MCF 10A (cell line): ENCODE measurements at regions not wholly inside any gene's neighbourhood (a gene's known extent, or its start where the extent isn't known, plus 50 kb on each side); places are given as distances from the start of the nearest gene placed in this dataset.

ENCODE experiments used
- BruUV-seq: library from RNA; stranded (reverse); fragments of 400-500 nt; replicated peaks from 2 replicates; lab custom pipeline; 2021; lab: Mats Ljungman, UMichigan
- CTCF ChIA-PET: fragments of 300-600 bp; sonication (Branson Sonifier 250); formaldehyde crosslinking; extraction: SDS; loops from one replicate; lab custom pipeline; 2021; ENCODE audit warnings: antibody characterized with exemption, inconsistent platforms; lab: Yijun Ruan, JAX
- POLR2A ChIA-PET: fragments of 300-600, 350-650 bp; sonication (Branson Sonifier 250); formaldehyde crosslinking; extraction: SDS; loops from one replicate; lab custom pipeline; 2020; ENCODE audit warnings: antibody characterized with exemption, inconsistent platforms; lab: Yijun Ruan, JAX
- DNase-seq: peaks from one replicate; pipeline ENCODE4 v3.0.0-alpha.2; 2018; ENCODE audit not compliant: unreplicated experiment
- H3K27ac Mint-ChIP-seq: one replicate; pipeline ENCODE4 v1.8.0; 2022; ENCODE audit warnings: mild to moderate bottlenecking, low read depth, mixed read lengths; ENCODE audit not compliant: unreplicated experiment
- H3K27me3 Mint-ChIP-seq: one replicate; pipeline ENCODE4 v1.8.0; 2022; ENCODE audit warnings: mixed read lengths; ENCODE audit not compliant: insufficient read depth, unreplicated experiment
- H3K36me3 Mint-ChIP-seq: one replicate; pipeline ENCODE4 v1.8.0; 2022; ENCODE audit warnings: mild to moderate bottlenecking, moderate library complexity, mixed read lengths; ENCODE audit not compliant: insufficient read depth, unreplicated experiment
- H3K4me1 Mint-ChIP-seq: one replicate; pipeline ENCODE4 v1.8.0; 2022; ENCODE audit warnings: mixed read lengths; ENCODE audit not compliant: insufficient read depth, unreplicated experiment
- H3K4me3 Mint-ChIP-seq: one replicate; pipeline ENCODE4 v1.8.0; 2022; ENCODE audit warnings: mild to moderate bottlenecking, moderate library complexity, mixed read lengths; ENCODE audit not compliant: unreplicated experiment
- H3K9me3 Mint-ChIP-seq: one replicate; pipeline ENCODE4 v1.8.0; 2022; ENCODE audit warnings: mixed read lengths; ENCODE audit not compliant: unreplicated experiment
- intact Hi-C: fragments of 100-400 bp; cut with micrococcal nuclease; formaldehyde crosslinking; loops from 2 replicates; pipeline ENCODE4 v1.14.1; 2022
- TF ChIP-seq, protein P1 (sequence below): fragments of 200-600 bp; IDR thresholded peaks from one replicate; pipeline ENCODE4 v1.8.0; 2022; ENCODE audit warnings: antibody characterized with exemption, mild to moderate bottlenecking; ENCODE audit not compliant: unreplicated experiment

DNA sequence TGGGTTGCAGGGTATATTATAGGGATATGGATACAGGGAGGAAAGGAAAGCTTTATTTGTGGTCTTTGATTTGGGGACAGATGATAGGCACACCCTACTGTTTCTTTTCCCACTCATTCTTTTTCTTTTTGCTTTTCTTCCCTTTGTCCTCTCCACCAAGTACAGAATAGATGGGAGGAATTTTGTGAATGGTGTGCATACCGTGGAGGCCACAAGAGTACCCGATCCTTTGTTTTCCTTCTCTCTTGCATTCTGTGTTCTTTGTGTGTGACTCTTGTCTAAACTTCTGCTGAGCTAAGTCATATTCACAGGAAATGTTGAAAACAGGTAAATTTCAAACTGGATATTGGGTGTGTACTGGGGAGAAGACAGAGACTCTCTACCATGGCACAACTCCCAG lies 321.4 kb upstream of the SLC8A1 start:
- Mint-ChIP-seq H3K9me3 (no peaks in the 10 kb centered on the region), H3K4me3 (no peak overlapping the region), H3K36me3 (no peaks in the 10 kb centered on the region), H3K4me1 (no peaks in the 10 kb centered on the region), H3K27ac (no peak overlapping the region), H3K27me3 (no peaks in the 10 kb centered on the region)
- TF ChIP-seq, protein P1, sequence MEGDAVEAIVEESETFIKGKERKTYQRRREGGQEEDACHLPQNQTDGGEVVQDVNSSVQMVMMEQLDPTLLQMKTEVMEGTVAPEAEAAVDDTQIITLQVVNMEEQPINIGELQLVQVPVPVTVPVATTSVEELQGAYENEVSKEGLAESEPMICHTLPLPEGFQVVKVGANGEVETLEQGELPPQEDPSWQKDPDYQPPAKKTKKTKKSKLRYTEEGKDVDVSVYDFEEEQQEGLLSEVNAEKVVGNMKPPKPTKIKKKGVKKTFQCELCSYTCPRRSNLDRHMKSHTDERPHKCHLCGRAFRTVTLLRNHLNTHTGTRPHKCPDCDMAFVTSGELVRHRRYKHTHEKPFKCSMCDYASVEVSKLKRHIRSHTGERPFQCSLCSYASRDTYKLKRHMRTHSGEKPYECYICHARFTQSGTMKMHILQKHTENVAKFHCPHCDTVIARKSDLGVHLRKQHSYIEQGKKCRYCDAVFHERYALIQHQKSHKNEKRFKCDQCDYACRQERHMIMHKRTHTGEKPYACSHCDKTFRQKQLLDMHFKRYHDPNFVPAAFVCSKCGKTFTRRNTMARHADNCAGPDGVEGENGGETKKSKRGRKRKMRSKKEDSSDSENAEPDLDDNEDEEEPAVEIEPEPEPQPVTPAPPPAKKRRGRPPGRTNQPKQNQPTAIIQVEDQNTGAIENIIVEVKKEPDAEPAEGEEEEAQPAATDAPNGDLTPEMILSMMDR: no peak
- DNase-seq: no peak
- BruUV-seq: no TSS peak
- ChIA-PET CTCF (interaction anchor here (0.7 kb wide), 2 partner anchors 17 to 27 kb away, joined by 3 to 4 read pairs; no protein-coding TSS in a partner anchor), POLR2A (no interaction called here)
- intact Hi-C loops: no loop called here

DNA sequence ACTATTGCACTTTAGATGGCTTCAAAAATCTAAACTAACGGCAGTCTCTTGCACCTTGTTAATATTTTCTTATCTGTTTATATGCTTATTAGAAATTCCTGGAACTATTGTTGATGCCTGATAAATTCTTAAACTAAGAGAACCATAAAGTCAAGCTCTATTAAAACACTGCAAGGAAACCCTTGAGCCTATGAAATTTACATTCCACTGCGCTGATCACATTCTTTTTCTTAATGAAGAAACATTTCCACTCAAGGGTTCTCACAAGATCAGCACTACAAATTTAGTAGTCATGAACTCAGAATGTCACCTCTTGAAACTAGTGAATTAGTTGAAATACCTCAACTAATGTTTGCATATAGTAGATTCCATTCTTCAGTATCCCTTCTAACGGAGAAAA lies 331.8 kb upstream of the SLC8A1 start:
- no peaks in the 10 kb centered on the region for H3K36me3 Mint-ChIP-seq
- BruUV-seq: no TSS peak
- no peak overlapping the region for H3K27ac Mint-ChIP-seq
- DNase-seq: no peak
- H3K4me3 Mint-ChIP-seq: no peak overlapping the region
- intact Hi-C loops: no loop called here
- POLR2A ChIA-PET: no interaction called here
- no peaks in the 10 kb centered on the region for H3K9me3 Mint-ChIP-seq
- TF ChIP-seq, protein P1: no peak
- H3K27me3 Mint-ChIP-seq: no peaks in the 10 kb centered on the region
- CTCF ChIA-PET: no interaction called here
- H3K4me1 Mint-ChIP-seq: no peaks in the 10 kb centered on the region

DNA sequence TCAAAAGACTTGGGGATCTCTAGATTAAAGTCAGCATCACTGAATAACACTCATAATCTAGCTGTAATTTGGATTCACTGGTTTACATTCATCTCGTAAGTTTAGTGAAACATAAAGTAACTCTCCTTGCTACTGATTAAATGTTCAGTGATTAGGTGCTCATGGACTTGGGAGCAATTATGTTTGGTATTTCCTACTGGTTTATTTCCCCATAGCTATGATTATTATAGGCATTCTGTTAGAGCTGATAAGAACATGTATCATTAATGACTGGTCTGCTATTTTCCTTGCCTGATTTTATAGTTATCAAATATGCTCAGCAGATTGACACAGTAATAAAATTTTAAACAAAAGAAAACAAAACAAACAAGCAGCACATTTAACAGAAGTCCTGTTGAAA lies 334.7 kb upstream of the SLC8A1 start:
- no peak overlapping the region for H3K27ac Mint-ChIP-seq
- intact Hi-C loops: no loop called here
- no peaks in the 10 kb centered on the region for H3K36me3 Mint-ChIP-seq
- CTCF ChIA-PET: no interaction called here
- no peak overlapping the region for H3K4me3 Mint-ChIP-seq
- no TSS peak for BruUV-seq
- no peak for DNase-seq
- H3K9me3 Mint-ChIP-seq: no peaks in the 10 kb centered on the region
- H3K27me3 Mint-ChIP-seq: no peaks in the 10 kb centered on the region
- POLR2A ChIA-PET: interaction anchor here (1.0 kb wide), 1 partner anchor 9 kb away, joined by 4 read pairs; no protein-coding TSS in a partner anchor
- TF ChIP-seq, protein P1: no peak
- H3K4me1 Mint-ChIP-seq: no peaks in the 10 kb centered on the region

DNA sequence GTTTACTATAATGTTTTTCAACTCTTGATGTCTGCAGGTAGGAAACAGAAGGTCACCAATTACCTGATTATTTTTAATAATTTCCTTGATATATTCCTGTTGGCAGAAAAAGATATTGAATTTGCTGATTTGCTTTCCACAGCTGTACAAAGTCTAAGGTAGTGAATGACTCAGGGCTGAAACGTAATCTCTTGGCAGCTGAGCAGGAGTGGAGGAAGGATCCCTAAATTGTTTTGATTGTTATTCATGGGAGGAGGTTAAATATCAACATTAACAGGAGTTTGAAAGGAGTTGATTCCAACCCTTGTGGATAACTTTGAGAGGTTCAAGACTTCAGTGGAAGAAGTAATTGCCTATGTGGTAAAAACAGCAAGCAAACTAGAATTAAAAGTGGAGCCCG lies 345.2 kb upstream of the SLC8A1 start:
- POLR2A ChIA-PET: no interaction called here
- BruUV-seq: no TSS peak
- no peak overlapping the region for H3K4me3 Mint-ChIP-seq
- no peaks in the 10 kb centered on the region for H3K36me3 Mint-ChIP-seq
- intact Hi-C loops: no loop called here
- CTCF ChIA-PET: interaction anchor here (0.6 kb wide), 1 partner anchor 238 kb away, joined by 3 read pairs; no protein-coding TSS in a partner anchor
- H3K27me3 Mint-ChIP-seq: no peaks in the 10 kb centered on the region
- H3K9me3 Mint-ChIP-seq: no peaks in the 10 kb centered on the region
- TF ChIP-seq, protein P1: no peak
- H3K4me1 Mint-ChIP-seq: peaks cover 8% of the 10 kb centered on the region
- DNase-seq: peak; percentile 47
- no peak overlapping the region for H3K27ac Mint-ChIP-seq
